ENCODE measurements at regions not wholly inside any gene's neighbourhood (a gene's known extent, or its start where the extent isn't known, plus 50 kb on each side); places are given as distances from the start of the nearest gene placed in this dataset.

DNA sequence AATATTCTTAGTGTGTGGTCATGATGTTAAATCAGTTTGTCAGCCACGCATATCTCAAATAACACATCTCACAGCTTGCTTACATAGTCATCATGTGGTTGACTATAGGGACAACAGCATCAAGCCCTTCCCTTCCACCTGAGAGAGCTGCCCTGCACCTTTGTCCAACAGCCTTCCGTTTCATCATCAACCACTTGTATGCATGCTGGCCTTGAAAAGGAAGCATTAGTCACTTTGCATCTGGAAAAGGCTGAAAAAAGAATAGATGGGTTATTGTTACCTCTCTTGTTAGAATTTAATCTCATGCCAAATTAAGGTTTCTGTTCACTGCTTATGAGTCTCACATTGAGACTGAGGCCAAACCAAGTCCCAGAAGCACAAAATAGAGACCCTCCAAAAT lies 1586.5 kb upstream of the SEL1L start:
- Histone ChIP-seq H3K27ac (no peak overlapping the region), H3K9me3 (no peaks in the 10 kb centered on the region), H3K4me3 (no peak overlapping the region), H3K27me3 (no peaks in the 10 kb centered on the region), H3K36me3 (no peaks in the 10 kb centered on the region), H3K4me1 (no peaks in the 10 kb centered on the region)
- DNase-seq, result no peak
- no peak for ATAC-seq
- 84 to 92% (median 88%) methylated on average over 2 of the region's 2 CpGs for WGBS, 4 donors
- intact Hi-C loops (cut with DNase I), result no loop called here
- TF ChIP-seq, protein P1, sequence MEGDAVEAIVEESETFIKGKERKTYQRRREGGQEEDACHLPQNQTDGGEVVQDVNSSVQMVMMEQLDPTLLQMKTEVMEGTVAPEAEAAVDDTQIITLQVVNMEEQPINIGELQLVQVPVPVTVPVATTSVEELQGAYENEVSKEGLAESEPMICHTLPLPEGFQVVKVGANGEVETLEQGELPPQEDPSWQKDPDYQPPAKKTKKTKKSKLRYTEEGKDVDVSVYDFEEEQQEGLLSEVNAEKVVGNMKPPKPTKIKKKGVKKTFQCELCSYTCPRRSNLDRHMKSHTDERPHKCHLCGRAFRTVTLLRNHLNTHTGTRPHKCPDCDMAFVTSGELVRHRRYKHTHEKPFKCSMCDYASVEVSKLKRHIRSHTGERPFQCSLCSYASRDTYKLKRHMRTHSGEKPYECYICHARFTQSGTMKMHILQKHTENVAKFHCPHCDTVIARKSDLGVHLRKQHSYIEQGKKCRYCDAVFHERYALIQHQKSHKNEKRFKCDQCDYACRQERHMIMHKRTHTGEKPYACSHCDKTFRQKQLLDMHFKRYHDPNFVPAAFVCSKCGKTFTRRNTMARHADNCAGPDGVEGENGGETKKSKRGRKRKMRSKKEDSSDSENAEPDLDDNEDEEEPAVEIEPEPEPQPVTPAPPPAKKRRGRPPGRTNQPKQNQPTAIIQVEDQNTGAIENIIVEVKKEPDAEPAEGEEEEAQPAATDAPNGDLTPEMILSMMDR (IDR thresholded peaks at IDR 0.05), result no peak
- no peak for TF ChIP-seq POLR2A (IDR thresholded peaks at IDR 0.05)

DNA sequence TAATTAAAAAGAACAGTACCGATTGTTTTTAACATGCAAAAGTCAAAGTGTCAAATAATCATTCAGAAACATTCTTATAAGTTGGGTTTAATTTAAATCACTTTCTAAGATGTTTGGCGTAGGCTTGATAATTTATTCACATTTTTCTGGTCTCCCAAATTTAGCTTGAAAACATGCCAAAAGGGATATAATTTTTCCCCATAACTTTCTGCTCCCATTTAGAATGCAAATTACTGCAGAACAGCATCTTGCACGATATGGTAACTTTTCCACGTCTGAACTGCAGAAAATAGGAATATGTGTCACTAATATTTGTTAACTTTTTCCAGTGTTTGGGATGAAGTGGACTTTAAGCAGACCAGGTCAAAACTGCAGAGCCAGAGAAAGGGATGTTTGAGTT lies 1592.4 kb upstream of the SEL1L start:
- intact Hi-C loops (cut with DNase I), result no loop called here
- H3K27ac ChIP-seq, result no peak overlapping the region

DNA sequence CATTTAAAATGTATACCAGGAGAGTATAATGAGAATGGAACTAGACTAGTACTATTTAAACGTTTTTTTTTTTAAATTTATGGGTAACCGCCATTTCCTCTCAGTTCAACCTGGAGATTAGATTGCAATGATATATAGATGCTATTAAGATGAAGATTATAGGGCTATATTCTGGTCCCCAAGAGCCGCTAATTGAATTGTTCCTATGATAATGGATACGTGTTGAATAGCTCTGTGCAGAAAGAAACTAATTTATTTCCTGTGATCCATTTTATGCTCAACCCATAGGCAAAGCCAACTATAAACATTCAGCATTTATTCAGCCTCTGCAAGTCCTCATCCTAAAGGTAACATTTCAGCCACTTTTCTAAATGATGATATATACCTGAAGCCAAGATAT lies 1595.1 kb upstream of the SEL1L start:
- H3K9me3 ChIP-seq, result no peaks in the 10 kb centered on the region
- no peak for DNase-seq
- intact Hi-C loops (cut with DNase I), result no loop called here
- ATAC-seq, result no peak
- no peaks in the 10 kb centered on the region for H3K36me3 ChIP-seq
- H3K4me3 ChIP-seq, result no peak overlapping the region
- whole genome bisulfite sequencing, 4 donors, result 73 to 76% (median 74%) methylated on average over 4 of the region's 4 CpGs
- H3K4me1 ChIP-seq, result no peaks in the 10 kb centered on the region
- H3K27me3 ChIP-seq, result no peaks in the 10 kb centered on the region
- no peak overlapping the region for H3K27ac ChIP-seq
- no peak for TF ChIP-seq POLR2A (IDR thresholded peaks at IDR 0.05)
- TF ChIP-seq, protein P1 (IDR thresholded peaks at IDR 0.05), result no peak

More for the DNA sequence above, 1592.4 kb upstream of the SEL1L start:
- H3K36me3 ChIP-seq, result no peaks in the 10 kb centered on the region
- WGBS, 4 donors, result 74 to 83% (median 79%) methylated on average over 4 of the region's 4 CpGs
- H3K4me3 ChIP-seq, result no peak overlapping the region
- H3K4me1 ChIP-seq, result no peaks in the 10 kb centered on the region
- TF ChIP-seq, protein P1 (IDR thresholded peaks at IDR 0.05), result no peak
- no peak for TF ChIP-seq POLR2A (IDR thresholded peaks at IDR 0.05)
- no peak for DNase-seq
- H3K27me3 ChIP-seq, result no peaks in the 10 kb centered on the region
- ATAC-seq, result no peak
- H3K9me3 ChIP-seq, result no peaks in the 10 kb centered on the region

DNA sequence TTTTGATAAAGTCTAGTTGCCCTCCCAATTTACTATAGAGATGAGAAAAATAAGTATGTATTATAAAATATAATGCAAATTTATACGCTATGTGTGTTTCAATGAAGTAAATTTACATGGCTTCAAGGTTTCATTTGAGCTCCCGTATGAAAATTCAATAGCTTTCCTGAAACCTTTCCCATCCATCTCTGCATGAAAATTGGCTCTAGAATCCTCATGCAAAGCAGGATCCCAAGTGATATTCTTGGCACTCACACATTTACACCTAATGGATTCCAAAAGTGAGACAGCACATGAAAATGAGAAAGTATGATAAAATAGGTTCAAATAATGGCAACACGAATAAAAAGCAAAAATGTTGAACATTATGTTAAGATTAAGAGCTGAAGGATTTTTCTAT lies 1595.8 kb upstream of the SEL1L start:
- no peak overlapping the region for H3K4me3 ChIP-seq

More for the DNA sequence above, 1595.8 kb upstream of the SEL1L start:
- H3K36me3 ChIP-seq, result no peaks in the 10 kb centered on the region
- WGBS, 4 donors, result 81 to 88% (median 85%) methylated on average over 3 of the region's 3 CpGs
- DNase-seq (no peak), ATAC-seq (no peak)
- H3K9me3 ChIP-seq, result no peaks in the 10 kb centered on the region
- no peaks in the 10 kb centered on the region for H3K27me3 ChIP-seq
- H3K27ac ChIP-seq, result no peak overlapping the region
- TF ChIP-seq, protein P1 (IDR thresholded peaks at IDR 0.05), result no peak
- no peak for TF ChIP-seq POLR2A (IDR thresholded peaks at IDR 0.05)
- no peaks in the 10 kb centered on the region for H3K4me1 ChIP-seq
- intact Hi-C loops (cut with DNase I), result no loop called here
